SK-N-SH (cell line): ENCODE measurements at regions not wholly inside any gene's neighbourhood (a gene's known extent, or its start where the extent isn't known, plus 50 kb on each side); places are given as distances from the start of the nearest gene placed in this dataset.

Source experiments
- CTCF ChIA-PET: fragments of 300-600, 350-600 bp; formaldehyde crosslinking; extraction: SDS; loops from one replicate; lab custom pipeline; 2021; lab: Yijun Ruan, JAX
- POLR2A ChIA-PET: fragments of 350-600 bp; sonication (Branson Sonifier 250); formaldehyde crosslinking; extraction: SDS; loops from one replicate; lab custom pipeline; 2020; ENCODE audit warnings: antibody characterized with exemption, inconsistent platforms; lab: Yijun Ruan, JAX
- DNase-seq: peaks from one replicate; pipeline ENCODE4 v3.0.0; 2012
- H2AFZ ChIP-seq: fragments of 200-600 bp; sonication (generic); 2 replicates; pipeline ENCODE4 v1.8.1; 2016; ENCODE audit warnings: antibody characterized with exemption, mild to moderate bottlenecking, low read depth
- H3F3A ChIP-seq: fragments of 200-600 bp; sonication (generic); replicated peaks from 2 replicates; pipeline ENCODE3; 2016; ENCODE audit warnings: antibody characterized with exemption, mild to moderate bottlenecking; ENCODE audit not compliant: insufficient read depth
- H3K27ac ChIP-seq, 2 experiments: fragments of 200-500 bp in 1 of 2; fragments of 200-600 bp in 1 of 2; sonication (Bioruptor generic) in 1 of 2; sonication (generic), shearing (Covaris generic) in 1 of 2; 2 replicates each; pipeline versions ENCODE4 v1.5.1 to v1.6.1; 2014 to 2016; ENCODE audit warnings: low read depth in 2 of 2, inconsistent platforms in 1 of 2, low read length in 1 of 2, mild to moderate bottlenecking in 1 of 2, mixed read lengths in 1 of 2
- H3K27me3 ChIP-seq: fragments of 200-600 bp; sonication (generic), shearing (Covaris generic); 2 replicates; pipeline ENCODE4 v1.6.1; 2016; ENCODE audit warnings: mixed run types; ENCODE audit not compliant: insufficient read depth
- H3K36me3 ChIP-seq, 2 experiments: fragments of 200-500 bp in 1 of 2; fragments of 200-600 bp in 1 of 2; sonication (Bioruptor generic) in 1 of 2; sonication (generic) in 1 of 2; replicated peaks in 1 of 2; 2 replicates each; pipeline versions ENCODE3 to v1.5.1; 2014 to 2016; ENCODE audit warnings: low read length in 1 of 2, mild to moderate bottlenecking in 1 of 2; ENCODE audit not compliant: insufficient read depth in 2 of 2, control insufficient read depth in 1 of 2
- H3K4me1 ChIP-seq, 2 experiments: fragments of 200-500 bp in 1 of 2; fragments of 200-600 bp in 1 of 2; sonication (Bioruptor generic) in 1 of 2; sonication (generic), shearing (Covaris generic) in 1 of 2; 2 replicates each; pipeline versions ENCODE4 v1.5.1 to v1.6.1; 2014 to 2016; ENCODE audit warnings: low read depth in 1 of 2, low read length in 1 of 2, mixed run types in 1 of 2; ENCODE audit not compliant: insufficient read depth in 2 of 2, control insufficient read depth in 1 of 2
- H3K4me2 ChIP-seq: fragments of 200-600 bp; sonication (generic), shearing (Covaris generic); 2 replicates; pipeline ENCODE4 v1.6.1; 2017; ENCODE audit warnings: mixed run types
- H3K4me3 ChIP-seq, 2 experiments: fragments of 200-500 bp in 1 of 2; fragments of 200-600 bp in 1 of 2; sonication (Bioruptor generic) in 1 of 2; sonication (generic), shearing (Covaris generic) in 1 of 2; 2 replicates each; pipeline versions ENCODE4 v1.5.1 to v1.8.1; 2014 to 2016; ENCODE audit warnings: low read depth in 2 of 2, inconsistent platforms in 1 of 2, low read length in 1 of 2, mild to moderate bottlenecking in 1 of 2, mixed read lengths in 1 of 2, moderate library complexity in 1 of 2
- H3K79me2 ChIP-seq: fragments of 200-600 bp; sonication (generic); 2 replicates; pipeline ENCODE4 v1.8.1; 2017; ENCODE audit warnings: mild to moderate bottlenecking; ENCODE audit not compliant: insufficient read depth
- H3K9ac ChIP-seq: fragments of 200-600 bp; sonication (generic); 2 replicates; pipeline ENCODE4 v1.6.1; 2017; ENCODE audit warnings: mixed run types
- H3K9me2 ChIP-seq: fragments of 200-600 bp; sonication (generic); 2 replicates; pipeline ENCODE4 v1.6.1; 2017; ENCODE audit warnings: mixed run types
- H3K9me3 ChIP-seq: fragments of 200-600 bp; sonication (generic); 2 replicates; pipeline ENCODE4 v1.6.1; 2017; ENCODE audit warnings: mixed run types, mild to moderate bottlenecking, moderate library complexity
- H4K20me1 ChIP-seq: fragments of 200-600 bp; sonication (generic); 2 replicates; pipeline ENCODE4 v1.6.1; 2017; ENCODE audit warnings: mild to moderate bottlenecking, mixed run types; ENCODE audit not compliant: insufficient read depth
- CHD2 ChIP-seq: fragments of 150-350 bp; IDR thresholded peaks from 2 replicates; pipeline ENCODE4 v1.6.1; 2018; ENCODE audit warnings: low read length; ENCODE audit not compliant: partially characterized antibody
- ELF1 ChIP-seq: IDR thresholded peaks from 2 replicates; pipeline ENCODE4 v1.4.0; 2012
- EZH2phosphoT487 ChIP-seq: fragments of 200-600 bp; sonication (generic); IDR thresholded peaks from 2 replicates; pipeline ENCODE4 v1.6.1; 2017; ENCODE audit warnings: low read depth, mixed run types, mild to moderate bottlenecking, antibody characterized with exemption, moderate library complexity, borderline replicate concordance
- FOXM1 ChIP-seq: IDR thresholded peaks from 2 replicates; pipeline ENCODE4 v1.4.0; 2012; ENCODE audit warnings: low read depth, mild to moderate bottlenecking
- GABPA ChIP-seq: IDR thresholded peaks from 2 replicates; pipeline ENCODE4 v1.4.0; 2012; ENCODE audit warnings: low read depth, mild to moderate bottlenecking
- GATA2 ChIP-seq: sonication (generic); formaldehyde crosslinking; IDR thresholded peaks from 2 replicates; pipeline ENCODE4 v1.5.0; 2020; ENCODE audit warnings: mild to moderate bottlenecking, missing genetic modification reagents
- MEF2A ChIP-seq: IDR thresholded peaks from 2 replicates; pipeline ENCODE4 v1.4.0; 2012; ENCODE audit warnings: low read depth, borderline replicate concordance
- POLR2AphosphoS5 ChIP-seq: IDR thresholded peaks from 2 replicates; pipeline ENCODE4 v1.6.1; 2012; ENCODE audit warnings: low read depth, low read length
- RFX5 ChIP-seq: IDR thresholded peaks from 2 replicates; pipeline ENCODE4 v1.6.1; 2012; ENCODE audit warnings: mild to moderate bottlenecking, improper control_type of control experiment, low read length
- TAF1 ChIP-seq: IDR thresholded peaks from 2 replicates; pipeline ENCODE4 v1.6.1; 2012; ENCODE audit warnings: low read depth, mild to moderate bottlenecking, low read length, moderate library complexity, borderline replicate concordance
- TEAD4 ChIP-seq: IDR thresholded peaks from 2 replicates; pipeline ENCODE4 v1.4.0; 2012; ENCODE audit warnings: mild to moderate bottlenecking, borderline replicate concordance; ENCODE audit not compliant: insufficient read depth
- WGBS: methylation state at CpG from one replicate; pipeline ENCODE4 v1.1.6; 2017; ENCODE audit warnings: low lambda C conversion rate; 5-methylcytosine and 5-hydroxymethylcytosine counted together
- TF ChIP-seq, protein P1 (sequence below): fragments of 150-350 bp; IDR thresholded peaks from 2 replicates; pipeline ENCODE4 v1.6.1; 2016; ENCODE audit warnings: mild to moderate bottlenecking, low read depth, low read length
- TF ChIP-seq, protein P2 (sequence below): IDR thresholded peaks from 2 replicates; pipeline ENCODE4; 2012
- TF ChIP-seq, protein P3 (sequence below): IDR thresholded peaks from 2 replicates; pipeline ENCODE4 v1.6.1; 2012; ENCODE audit warnings: mild to moderate bottlenecking, low read depth, low read length, moderate library complexity

DNA sequence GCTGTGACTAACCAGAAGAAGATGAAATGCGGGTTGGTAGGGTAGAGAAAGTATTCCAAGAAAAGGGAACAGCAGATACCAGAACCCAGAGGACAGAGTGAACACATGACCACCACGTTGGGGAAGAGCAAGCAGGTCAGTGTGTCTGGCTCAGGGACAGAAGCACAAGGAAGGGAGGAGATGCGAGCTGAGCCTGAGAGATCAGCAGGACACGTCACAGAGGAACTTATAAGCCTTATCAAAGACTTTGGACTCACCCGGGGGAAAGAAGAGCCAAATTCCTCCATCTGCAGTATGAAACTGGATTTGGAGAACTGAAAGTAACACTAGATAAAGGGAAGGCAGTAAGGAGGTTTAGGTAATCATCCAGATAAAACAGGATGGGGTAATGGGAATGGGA lies 232.1 kb upstream of the NPVF start:
- H3F3A ChIP-seq: no peaks in the 10 kb centered on the region
- H3K9ac ChIP-seq: no peak overlapping the region
- no peaks in the 10 kb centered on the region for H3K27me3 ChIP-seq
- no peaks in the 10 kb centered on the region for H4K20me1 ChIP-seq
- no peak for DNase-seq
- TF ChIP-seq POLR2AphosphoS5 (no peak), GATA2 (CRISPR knock-in tag) (no peak)
- TF ChIP-seq, protein P1, sequence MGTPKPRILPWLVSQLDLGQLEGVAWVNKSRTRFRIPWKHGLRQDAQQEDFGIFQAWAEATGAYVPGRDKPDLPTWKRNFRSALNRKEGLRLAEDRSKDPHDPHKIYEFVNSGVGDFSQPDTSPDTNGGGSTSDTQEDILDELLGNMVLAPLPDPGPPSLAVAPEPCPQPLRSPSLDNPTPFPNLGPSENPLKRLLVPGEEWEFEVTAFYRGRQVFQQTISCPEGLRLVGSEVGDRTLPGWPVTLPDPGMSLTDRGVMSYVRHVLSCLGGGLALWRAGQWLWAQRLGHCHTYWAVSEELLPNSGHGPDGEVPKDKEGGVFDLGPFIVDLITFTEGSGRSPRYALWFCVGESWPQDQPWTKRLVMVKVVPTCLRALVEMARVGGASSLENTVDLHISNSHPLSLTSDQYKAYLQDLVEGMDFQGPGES: no peak
- CTCF ChIA-PET: interaction anchor here (0.6 kb wide), 1 partner anchor 388 kb away, joined by 3 read pairs; no protein-coding TSS in a partner anchor
- 13% methylated on average over 5 of the region's 5 CpGs for WGBS
- POLR2A ChIA-PET: no interaction called here
- H3K79me2 ChIP-seq: no peaks in the 10 kb centered on the region
- H3K27ac ChIP-seq: no peak overlapping the region
- no peaks in the 10 kb centered on the region for H3K36me3 ChIP-seq
- no peak overlapping the region for H3K4me3 ChIP-seq
- H3K4me1 ChIP-seq: peaks cover 0 to 15% of the 10 kb centered on the region in 2 experiments; a peak in 2 of 4 replicates
- no peak overlapping the region for H3K4me2 ChIP-seq
- H3K9me3 ChIP-seq: 0 out of 2 replicates have a peak, but pooled peaks cover 6% of the 10 kb centered on the region
- no peak overlapping the region for H2AFZ ChIP-seq
- no peaks in the 10 kb centered on the region for H3K9me2 ChIP-seq

DNA sequence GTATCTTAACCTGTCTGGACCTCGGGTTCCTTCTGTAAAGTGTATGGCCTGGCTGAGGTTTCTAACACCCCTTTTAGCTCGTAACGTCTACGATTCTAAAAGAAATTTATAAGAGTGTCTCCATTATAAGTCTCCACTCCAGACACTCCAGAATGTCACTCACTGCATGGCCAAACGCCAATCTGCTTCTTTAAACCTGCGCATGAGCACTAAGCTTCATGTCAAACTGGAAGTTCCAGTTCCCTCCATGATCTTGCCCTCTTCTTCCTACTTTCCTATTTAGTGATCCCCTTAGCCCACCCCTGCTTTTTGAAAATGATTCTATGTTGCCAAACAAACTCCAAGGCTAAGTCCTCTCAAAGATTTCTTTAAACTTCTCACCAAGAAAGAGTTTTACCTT lies 241.4 kb upstream of the NPVF start:
- Histone ChIP-seq H3K79me2 (no peaks in the 10 kb centered on the region), H3K27ac (no peak overlapping the region), H4K20me1 (no peaks in the 10 kb centered on the region), H3K4me3 (no peak overlapping the region), H3K9me3 (no peaks in the 10 kb centered on the region), H3K9me2 (no peaks in the 10 kb centered on the region), H3F3A (no peaks in the 10 kb centered on the region), H3K36me3 (no peaks in the 10 kb centered on the region), H3K4me2 (no peak overlapping the region), H3K4me1 (no peaks in the 10 kb centered on the region), H3K9ac (no peak overlapping the region), H3K27me3 (no peaks in the 10 kb centered on the region), H2AFZ (no peak overlapping the region)
- ChIA-PET POLR2A (no interaction called here), CTCF (interaction anchor here (0.6 kb wide), 1 partner anchor 340 kb away, joined by 3 read pairs; no protein-coding TSS in a partner anchor)
- WGBS: 32% methylated on average over 6 of the region's 6 CpGs
- TF ChIP-seq ELF1: no peak
- TF ChIP-seq MEF2A: no peak
- TF ChIP-seq TEAD4: no peak
- TF ChIP-seq RFX5: no peak
- no peak for TF ChIP-seq POLR2AphosphoS5
- DNase-seq: no peak

DNA sequence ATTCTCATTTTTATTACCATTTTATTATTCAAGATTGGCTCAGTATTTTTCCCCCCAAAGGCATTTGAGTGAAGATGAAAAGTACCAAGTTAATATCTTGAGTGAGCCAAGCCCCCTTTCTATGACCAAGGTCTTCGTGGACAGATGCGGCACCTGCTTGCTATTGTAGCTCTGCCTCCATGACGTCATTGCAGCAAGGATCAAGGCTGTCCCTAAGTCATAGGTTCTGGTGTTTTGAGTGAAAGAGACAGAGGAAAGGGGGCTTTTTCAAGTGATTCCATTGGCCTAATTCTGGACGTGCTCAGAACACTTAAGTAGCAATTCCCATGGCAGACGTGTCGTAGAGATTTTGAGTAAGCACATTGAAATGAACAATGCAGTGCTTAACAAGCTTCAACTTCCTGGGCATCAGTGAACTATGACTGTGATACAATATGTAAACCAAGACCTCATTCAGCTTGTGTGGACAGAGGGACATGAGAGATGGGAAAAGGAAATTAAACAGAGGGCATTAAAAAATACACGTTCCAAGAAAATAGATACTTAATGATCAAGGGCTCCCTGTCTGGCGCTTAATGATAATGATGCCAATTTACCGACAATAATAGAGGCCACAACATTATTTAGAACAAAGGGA lies 248.7 kb upstream of the NPVF start:
- no peak for DNase-seq
- H3K27me3 ChIP-seq: no peaks in the 10 kb centered on the region
- H3K79me2 ChIP-seq: no peaks in the 10 kb centered on the region
- no peaks in the 10 kb centered on the region for H3K9me2 ChIP-seq
- CTCF ChIA-PET: interaction anchor here (0.7 to 3.1 kb wide), 7 partner anchors 9 to 375 kb away, joined by 3 to 10 read pairs (median 4); no protein-coding TSS in a partner anchor
- H3K4me3 ChIP-seq: no peak overlapping the region
- no peaks in the 10 kb centered on the region for H3K4me1 ChIP-seq
- no peaks in the 10 kb centered on the region for H3K36me3 ChIP-seq
- POLR2A ChIA-PET: no interaction called here
- no peaks in the 10 kb centered on the region for H3F3A ChIP-seq
- H3K4me2 ChIP-seq: no peak overlapping the region
- no peak overlapping the region for H3K27ac ChIP-seq
- H2AFZ ChIP-seq: no peak overlapping the region
- no peaks in the 10 kb centered on the region for H4K20me1 ChIP-seq
- H3K9ac ChIP-seq: no peak overlapping the region
- WGBS: 44% methylated on average over 9 of the region's 9 CpGs
- H3K9me3 ChIP-seq: no peaks in the 10 kb centered on the region
- TF ChIP-seq POLR2AphosphoS5: no peak
- TF ChIP-seq CHD2: no peak
- no peak for TF ChIP-seq FOXM1
- TF ChIP-seq EZH2phosphoT487: no peak
- TF ChIP-seq, protein P2, sequence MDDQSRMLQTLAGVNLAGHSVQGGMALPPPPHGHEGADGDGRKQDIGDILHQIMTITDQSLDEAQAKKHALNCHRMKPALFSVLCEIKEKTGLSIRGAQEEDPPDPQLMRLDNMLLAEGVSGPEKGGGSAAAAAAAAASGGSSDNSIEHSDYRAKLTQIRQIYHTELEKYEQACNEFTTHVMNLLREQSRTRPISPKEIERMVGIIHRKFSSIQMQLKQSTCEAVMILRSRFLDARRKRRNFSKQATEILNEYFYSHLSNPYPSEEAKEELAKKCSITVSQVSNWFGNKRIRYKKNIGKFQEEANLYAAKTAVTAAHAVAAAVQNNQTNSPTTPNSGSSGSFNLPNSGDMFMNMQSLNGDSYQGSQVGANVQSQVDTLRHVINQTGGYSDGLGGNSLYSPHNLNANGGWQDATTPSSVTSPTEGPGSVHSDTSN: no peak
- no peak for TF ChIP-seq TAF1
- TF ChIP-seq, protein P3, sequence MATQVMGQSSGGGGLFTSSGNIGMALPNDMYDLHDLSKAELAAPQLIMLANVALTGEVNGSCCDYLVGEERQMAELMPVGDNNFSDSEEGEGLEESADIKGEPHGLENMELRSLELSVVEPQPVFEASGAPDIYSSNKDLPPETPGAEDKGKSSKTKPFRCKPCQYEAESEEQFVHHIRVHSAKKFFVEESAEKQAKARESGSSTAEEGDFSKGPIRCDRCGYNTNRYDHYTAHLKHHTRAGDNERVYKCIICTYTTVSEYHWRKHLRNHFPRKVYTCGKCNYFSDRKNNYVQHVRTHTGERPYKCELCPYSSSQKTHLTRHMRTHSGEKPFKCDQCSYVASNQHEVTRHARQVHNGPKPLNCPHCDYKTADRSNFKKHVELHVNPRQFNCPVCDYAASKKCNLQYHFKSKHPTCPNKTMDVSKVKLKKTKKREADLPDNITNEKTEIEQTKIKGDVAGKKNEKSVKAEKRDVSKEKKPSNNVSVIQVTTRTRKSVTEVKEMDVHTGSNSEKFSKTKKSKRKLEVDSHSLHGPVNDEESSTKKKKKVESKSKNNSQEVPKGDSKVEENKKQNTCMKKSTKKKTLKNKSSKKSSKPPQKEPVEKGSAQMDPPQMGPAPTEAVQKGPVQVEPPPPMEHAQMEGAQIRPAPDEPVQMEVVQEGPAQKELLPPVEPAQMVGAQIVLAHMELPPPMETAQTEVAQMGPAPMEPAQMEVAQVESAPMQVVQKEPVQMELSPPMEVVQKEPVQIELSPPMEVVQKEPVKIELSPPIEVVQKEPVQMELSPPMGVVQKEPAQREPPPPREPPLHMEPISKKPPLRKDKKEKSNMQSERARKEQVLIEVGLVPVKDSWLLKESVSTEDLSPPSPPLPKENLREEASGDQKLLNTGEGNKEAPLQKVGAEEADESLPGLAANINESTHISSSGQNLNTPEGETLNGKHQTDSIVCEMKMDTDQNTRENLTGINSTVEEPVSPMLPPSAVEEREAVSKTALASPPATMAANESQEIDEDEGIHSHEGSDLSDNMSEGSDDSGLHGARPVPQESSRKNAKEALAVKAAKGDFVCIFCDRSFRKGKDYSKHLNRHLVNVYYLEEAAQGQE: no peak
- no peak for TF ChIP-seq GABPA
